CMK (cell line): ENCODE measurements at regions not wholly inside any gene's neighbourhood (a gene's known extent, or its start where the extent isn't known, plus 50 kb on each side); places are given as distances from the start of the nearest gene placed in this dataset.

Source experiments
- DNase-seq: peaks from one replicate; pipeline ENCODE4 v3.0.0-alpha.2; 2010; ENCODE audit warnings: low read depth

- no peak for DNase-seq
Measured at GRCh38 chr2:191515551-191515950, 162.4 kb upstream of the NABP1 start.

- DNase-seq, result no peak
Measured at GRCh38 chr2:191516260-191516659, 161.7 kb upstream of the NABP1 start.

- DNase-seq, result no peak
Measured at GRCh38 chr2:191521608-191522208, 156.2 kb upstream of the NABP1 start.

GRCh38 chr2:191522478-191523120 lies 155.3 kb upstream of the NABP1 start:
- no peak for DNase-seq

GRCh38 chr2:191526091-191526490 lies 151.8 kb upstream of the NABP1 start:
- no peak for DNase-seq

GRCh38 chr2:191526536-191526935 lies 151.4 kb upstream of the NABP1 start:
- DNase-seq, result no peak

- DNase-seq, result no peak
Measured at GRCh38 chr2:191526953-191527556, 150.9 kb upstream of the NABP1 start.

- DNase-seq, result no peak
Measured at GRCh38 chr2:191530618-191531017, 147.3 kb upstream of the NABP1 start.

GRCh38 chr2:191533693-191534180 lies 144.2 kb upstream of the NABP1 start:
- no peak for DNase-seq

GRCh38 chr2:191537921-191538320 lies 140.0 kb upstream of the NABP1 start:
- DNase-seq, result no peak

GRCh38 chr2:191538334-191538903 lies 139.5 kb upstream of the NABP1 start:
- no peak for DNase-seq

- DNase-seq, result no peak
Measured at GRCh38 chr2:191539068-191539467, 138.9 kb upstream of the NABP1 start.

- no peak for DNase-seq
Measured at GRCh38 chr2:191540681-191541080, 137.3 kb upstream of the NABP1 start.

GRCh38 chr2:191543708-191544107 lies 134.2 kb upstream of the NABP1 start:
- DNase-seq, result no peak

GRCh38 chr2:191544461-191545062 lies 133.4 kb upstream of the NABP1 start:
- DNase-seq, result no peak

GRCh38 chr2:191545361-191545760 lies 132.6 kb upstream of the NABP1 start:
- DNase-seq, result no peak

GRCh38 chr2:191552066-191552465 lies 125.9 kb upstream of the NABP1 start:
- no peak for DNase-seq

- no peak for DNase-seq
Measured at GRCh38 chr2:191554240-191554639, 123.7 kb upstream of the NABP1 start.

GRCh38 chr2:191555092-191555742 lies 122.7 kb upstream of the NABP1 start:
- DNase-seq, result peak; percentile 68

- DNase-seq, result no peak
Measured at GRCh38 chr2:191556463-191556862, 121.5 kb upstream of the NABP1 start.

GRCh38 chr2:191557841-191558240 lies 120.1 kb upstream of the NABP1 start:
- no peak for DNase-seq

GRCh38 chr2:191559569-191559968 lies 118.4 kb upstream of the NABP1 start:
- no peak for DNase-seq
